Head of caudate nucleus (tissue), 42 donors: ENCODE measurements at regions not wholly inside any gene's neighbourhood (a gene's known extent, or its start where the extent isn't known, plus 50 kb on each side); places are given as distances from the start of the nearest gene placed in this dataset.
"Not testable (repeated sequence)": the region's sequence is repeated elsewhere in the genome, so short reads cannot be mapped to it uniquely, and the experiment has no call there.

Source experiments
- DNase-seq, 42 donors: peaks; one replicate each; pipeline versions ENCODE4 v3.0.0 to v3.0.0-alpha.2; 2020 to 2021; ENCODE audit warnings: mixed read lengths in 7 of 42
- intact Hi-C: fragments of 100-400 bp; cut with DNase I; formaldehyde crosslinking; loops from one replicate; pipeline ENCODE4 v1.15.0; 2022

- DNase-seq: no peak
- intact Hi-C loops: no loop called here
Measured at GRCh38 chr16:66199189-66199588, 167.3 kb upstream of the CDH5 start.

GRCh38 chr16:66198641-66199040 lies 167.8 kb upstream of the CDH5 start:
- intact Hi-C loops: no loop called here
- DNase-seq: no peak

- DNase-seq: no peak
- intact Hi-C loops: no loop called here
Measured at GRCh38 chr16:66197668-66198278, 168.7 kb upstream of the CDH5 start.

GRCh38 chr16:66196770-66197169 lies 169.7 kb upstream of the CDH5 start:
- no peak for DNase-seq
- intact Hi-C loops: no loop called here

- no peak for DNase-seq
Measured at GRCh38 chr16:66194866-66195265, 171.6 kb upstream of the CDH5 start.

GRCh38 chr16:66193543-66194229 lies 172.8 kb upstream of the CDH5 start:
- no peak for DNase-seq
- intact Hi-C loops: no loop called here

More at GRCh38 chr16:66194866-66195265, 171.6 kb upstream of the CDH5 start:
- intact Hi-C loops: no loop called here

GRCh38 chr16:66190411-66190810 lies 176.1 kb upstream of the CDH5 start:
- intact Hi-C loops: no loop called here
- no peak for DNase-seq

GRCh38 chr16:66189951-66190350 lies 176.5 kb upstream of the CDH5 start:
- no peak for DNase-seq

GRCh38 chr16:66188917-66189725 lies 177.4 kb upstream of the CDH5 start:
- peak in 21 of 42 donors; percentile 8 to 54 (median 27) for DNase-seq
- intact Hi-C loops: no loop called here

More at GRCh38 chr16:66189951-66190350, 176.5 kb upstream of the CDH5 start:
- intact Hi-C loops: no loop called here

- intact Hi-C loops: no loop called here
- no peak for DNase-seq
Measured at GRCh38 chr16:66186251-66186785, 180.2 kb upstream of the CDH5 start.

GRCh38 chr16:66182592-66182991 lies 183.9 kb upstream of the CDH5 start:
- peak in 1 of 42 donors; percentile 14 for DNase-seq
- intact Hi-C loops: no loop called here

- peak in 1 of 42 donors; percentile 21 for DNase-seq
- intact Hi-C loops: no loop called here
Measured at GRCh38 chr16:66176731-66177130, 189.8 kb upstream of the CDH5 start.

GRCh38 chr16:66176111-66176510 lies 190.4 kb upstream of the CDH5 start:
- peak in 1 of 42 donors; percentile 13 for DNase-seq
- intact Hi-C loops: no loop called here

- DNase-seq: no peak
- intact Hi-C loops: no loop called here
Measured at GRCh38 chr16:66175636-66176035, 190.9 kb upstream of the CDH5 start.

GRCh38 chr16:66175058-66175457 lies 191.4 kb upstream of the CDH5 start:
- peak in 1 of 42 donors; percentile 31 for DNase-seq
- intact Hi-C loops: no loop called here

GRCh38 chr16:66173796-66174195 lies 192.7 kb upstream of the CDH5 start:
- DNase-seq: peak in 1 of 42 donors; percentile 27
- intact Hi-C loops: not testable (repeated sequence)

GRCh38 chr16:66173181-66173580 lies 193.3 kb upstream of the CDH5 start:
- DNase-seq, intact Hi-C loops: not testable (repeated sequence)

GRCh38 chr16:66172463-66172862 lies 194.0 kb upstream of the CDH5 start:
- intact Hi-C loops: no loop called here
- no peak for DNase-seq

GRCh38 chr16:66171578-66171977 lies 194.9 kb upstream of the CDH5 start:
- DNase-seq: no peak
- intact Hi-C loops: no loop called here

- intact Hi-C loops: no loop called here
- no peak for DNase-seq
Measured at GRCh38 chr16:66170989-66171388, 195.5 kb upstream of the CDH5 start.
